NCI-H748 (cell line): ENCODE measurements at regions not wholly inside any gene's neighbourhood (a gene's known extent, or its start where the extent isn't known, plus 50 kb on each side); places are given as distances from the start of the nearest gene placed in this dataset.

Source experiments
- DNase-seq: peaks from one replicate; lab custom pipeline; 2025; ENCODE audit not compliant: unreplicated experiment; lab: John Stamatoyannopoulos, UW

DNA sequence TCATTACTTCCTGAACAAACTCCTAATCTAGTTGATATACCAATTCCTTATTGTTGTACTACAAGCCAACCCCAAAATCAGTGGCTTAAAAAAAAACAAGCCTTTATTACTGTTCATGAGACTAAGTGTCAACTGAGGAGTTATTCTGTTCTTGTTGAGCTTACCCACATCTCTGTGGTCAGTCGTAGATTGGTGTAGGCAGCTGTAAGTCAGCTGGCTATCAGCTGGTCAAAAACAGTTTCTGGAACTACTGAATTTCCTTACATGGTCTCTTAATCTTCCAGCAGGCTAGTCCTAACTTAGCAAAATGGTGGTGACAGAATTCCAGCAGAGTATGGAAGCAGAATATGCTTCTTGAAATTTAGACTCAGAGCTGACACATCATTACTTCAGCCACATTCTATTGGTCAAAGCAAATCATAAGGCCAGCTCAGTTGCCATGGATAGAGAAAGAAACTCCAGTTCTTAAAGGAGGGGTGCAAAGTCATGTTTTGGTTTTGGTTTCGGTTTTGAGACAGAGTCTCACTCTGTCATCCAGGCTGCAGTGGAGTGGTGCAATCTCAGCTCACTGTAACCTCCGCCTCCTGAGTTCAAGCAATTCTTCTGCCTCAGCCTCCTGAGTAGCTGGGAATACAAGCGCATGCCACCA lies 386.1 kb upstream of the MPDZ start:
- DNase-seq, result no peak

GRCh38 chr9:13661014-13661413 lies 381.5 kb upstream of the MPDZ start:
- no peak for DNase-seq

DNA sequence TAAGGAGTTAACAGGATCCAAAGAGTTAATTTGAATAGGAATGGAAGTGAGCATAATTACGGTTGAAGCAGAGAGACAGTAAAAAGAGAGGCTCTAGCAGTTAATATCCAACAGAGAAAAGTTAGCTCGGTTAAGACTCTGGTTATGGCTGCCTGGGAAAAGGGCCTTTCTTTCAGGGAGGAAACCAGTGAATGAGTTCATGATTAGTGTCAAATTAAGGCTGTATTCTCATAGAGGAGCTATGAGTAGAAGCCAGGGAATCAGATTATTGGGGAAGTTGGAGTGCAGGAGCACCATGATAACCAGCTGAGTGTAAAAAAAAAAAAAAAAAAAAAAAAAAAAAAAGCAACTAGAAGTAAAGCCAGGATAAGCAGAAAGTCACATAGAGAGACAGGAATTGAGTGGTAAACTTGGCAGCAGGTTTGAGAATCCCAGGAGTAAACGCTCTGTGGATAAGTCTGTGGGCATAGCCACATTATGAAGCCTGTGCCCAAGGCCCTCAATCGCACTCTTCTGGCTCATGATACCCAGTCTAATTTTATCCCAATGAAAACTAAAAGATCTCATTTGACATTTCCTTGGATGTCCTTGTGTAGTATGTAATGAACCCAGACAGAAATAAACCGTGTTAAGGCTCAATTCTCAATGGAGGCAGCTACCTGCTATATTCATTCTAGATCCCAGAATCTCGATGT lies 372.6 kb upstream of the MPDZ start:
- DNase-seq, result no peak

- DNase-seq, result no peak
Measured at GRCh38 chr9:13651526-13651925, 372.0 kb upstream of the MPDZ start.

DNA sequence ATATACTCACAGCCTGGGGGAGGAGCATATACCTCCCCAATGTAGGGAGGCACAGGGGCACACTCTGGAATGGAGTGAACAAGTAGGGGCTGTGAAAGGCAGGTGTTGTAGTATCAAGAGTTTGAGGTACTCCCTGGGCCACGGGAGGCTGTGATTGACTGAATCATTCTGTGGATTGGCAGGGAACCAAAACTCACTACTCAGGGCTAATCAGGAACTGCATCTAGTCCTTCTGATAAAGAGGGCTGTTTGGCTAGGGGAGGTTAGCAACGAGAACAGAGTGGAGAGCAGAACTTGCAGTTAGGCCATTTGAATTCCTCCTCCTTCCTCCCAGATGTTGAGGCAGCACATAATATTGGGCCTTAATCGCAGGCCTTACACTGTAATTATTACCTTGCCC lies 369.2 kb upstream of the MPDZ start:
- DNase-seq, result peak; percentile 61

- DNase-seq, result no peak
Measured at GRCh38 chr9:13648068-13648467, 368.6 kb upstream of the MPDZ start.

GRCh38 chr9:13646500-13647021 lies 367.1 kb upstream of the MPDZ start:
- DNase-seq, result no peak

DNA sequence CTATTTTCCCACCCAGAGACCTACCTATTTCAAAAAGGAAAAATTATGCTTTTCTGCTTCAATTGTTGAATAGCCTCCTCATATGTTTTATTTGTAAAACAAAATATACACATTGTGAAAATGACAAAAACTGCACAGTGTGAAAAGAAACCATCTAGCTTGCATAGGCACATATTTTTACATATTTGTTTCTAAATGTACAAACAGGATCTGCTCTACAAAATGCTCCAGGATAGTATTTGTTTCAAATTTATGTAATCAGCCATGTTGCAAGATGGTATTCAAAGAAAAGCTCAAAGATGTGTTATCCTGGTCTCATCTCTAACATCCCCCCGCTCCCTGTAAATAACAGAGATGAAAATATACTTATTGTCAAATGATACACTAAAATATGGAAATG lies 366.1 kb upstream of the MPDZ start:
- no peak for DNase-seq

DNA sequence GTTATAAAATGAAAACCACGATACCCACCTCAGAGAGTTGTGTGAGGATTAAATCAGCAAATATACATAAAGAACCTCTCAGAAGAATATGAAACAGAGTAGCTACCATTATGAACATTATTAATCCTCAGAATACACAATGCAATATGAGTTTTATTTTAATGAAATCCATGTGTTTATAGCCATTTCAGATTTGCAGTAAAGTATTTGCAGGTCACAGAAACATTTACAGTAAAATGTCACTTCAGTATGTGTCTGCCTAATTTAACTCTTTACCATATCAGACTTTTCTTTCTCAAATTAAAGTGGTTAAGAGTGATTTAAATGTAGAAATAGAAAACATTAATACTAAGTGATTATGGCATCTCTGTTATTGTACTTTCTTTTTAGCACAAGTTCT lies 365.2 kb upstream of the MPDZ start:
- no peak for DNase-seq

GRCh38 chr9:13642646-13643045 lies 363.2 kb upstream of the MPDZ start:
- DNase-seq, result no peak

DNA sequence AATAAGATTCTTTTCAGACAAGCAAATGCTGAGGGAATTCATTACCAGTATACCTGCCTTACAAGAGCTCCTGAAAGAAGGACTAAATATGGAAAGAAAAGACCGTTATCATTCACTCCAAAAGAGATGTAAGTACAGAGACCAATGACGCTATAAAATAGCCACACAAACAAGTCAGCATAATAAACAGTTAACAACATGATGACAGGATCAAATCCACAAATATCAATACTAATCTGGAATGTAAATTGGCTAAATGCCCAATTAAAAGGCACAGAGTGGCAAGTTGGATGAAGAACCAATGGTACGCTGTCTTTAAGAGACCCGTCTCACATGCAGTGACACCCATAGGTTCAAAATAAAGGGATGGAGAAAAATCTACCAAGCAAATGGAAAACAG lies 349.6 kb upstream of the MPDZ start:
- DNase-seq, result no peak

DNA sequence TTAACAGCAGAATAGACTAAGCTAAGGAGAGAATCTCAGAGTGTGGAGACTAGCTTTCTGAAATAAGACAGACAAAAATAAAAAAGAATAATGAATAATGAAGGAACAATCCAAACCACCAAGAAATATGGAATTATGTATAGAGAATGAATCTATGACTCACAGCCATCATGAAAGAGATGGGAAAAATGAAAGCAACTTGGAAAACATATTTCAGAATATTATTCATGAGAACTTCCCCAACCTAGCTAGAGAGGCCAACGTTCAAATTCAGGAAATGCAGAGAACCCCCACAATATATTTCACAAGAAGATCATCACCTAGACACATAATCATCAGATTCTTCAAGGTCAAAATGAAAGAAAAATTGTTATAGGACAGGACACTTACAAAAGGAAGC lies 349.0 kb upstream of the MPDZ start:
- DNase-seq, result no peak

- no peak for DNase-seq
Measured at GRCh38 chr9:13627502-13627901, 348.0 kb upstream of the MPDZ start.

DNA sequence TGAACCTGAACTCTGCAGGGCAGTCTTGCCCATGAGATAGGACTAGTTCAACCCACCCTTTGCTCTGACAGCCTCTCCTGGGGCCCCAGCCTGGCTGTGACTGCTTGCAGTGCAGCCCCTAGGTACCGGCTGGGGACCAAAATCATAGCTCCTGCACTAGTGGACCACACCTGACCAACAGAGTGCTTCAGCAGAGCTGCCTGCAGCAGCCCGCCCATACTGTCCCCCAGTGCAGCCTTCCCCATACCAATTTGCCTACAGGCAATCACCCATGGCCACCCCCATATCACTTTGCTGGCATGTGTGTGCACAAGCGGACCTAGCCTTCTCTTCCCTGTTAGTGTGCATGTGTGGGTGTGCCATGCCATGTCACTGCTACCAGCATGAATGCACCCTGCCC lies 347.6 kb upstream of the MPDZ start:
- DNase-seq, result no peak

DNA sequence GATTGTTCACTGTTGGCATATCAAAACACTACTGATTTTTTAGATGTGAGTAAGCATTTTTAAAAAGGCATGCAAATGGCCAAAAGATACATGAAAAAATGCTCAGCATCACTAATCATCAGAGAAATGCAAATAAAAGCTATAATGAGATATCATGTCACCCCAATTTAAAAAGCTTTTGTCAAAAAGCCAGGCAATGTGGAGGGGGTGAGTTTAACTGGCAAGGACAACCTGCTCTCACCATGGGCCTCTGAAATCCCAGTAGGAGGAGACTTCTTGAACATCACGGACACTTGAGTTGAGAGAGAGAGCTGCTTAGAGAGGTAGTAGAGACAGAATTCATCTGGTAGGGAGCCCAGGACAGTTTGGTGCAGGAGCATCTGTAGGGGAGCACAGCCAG lies 347.1 kb upstream of the MPDZ start:
- DNase-seq, result no peak

GRCh38 chr9:13621872-13622564 lies 342.5 kb upstream of the MPDZ start:
- DNase-seq, result peak; percentile 20

GRCh38 chr9:13616491-13617035 lies 337.1 kb upstream of the MPDZ start:
- no peak for DNase-seq

- DNase-seq, result no peak
Measured at GRCh38 chr9:13615660-13616490, 336.4 kb upstream of the MPDZ start.

DNA sequence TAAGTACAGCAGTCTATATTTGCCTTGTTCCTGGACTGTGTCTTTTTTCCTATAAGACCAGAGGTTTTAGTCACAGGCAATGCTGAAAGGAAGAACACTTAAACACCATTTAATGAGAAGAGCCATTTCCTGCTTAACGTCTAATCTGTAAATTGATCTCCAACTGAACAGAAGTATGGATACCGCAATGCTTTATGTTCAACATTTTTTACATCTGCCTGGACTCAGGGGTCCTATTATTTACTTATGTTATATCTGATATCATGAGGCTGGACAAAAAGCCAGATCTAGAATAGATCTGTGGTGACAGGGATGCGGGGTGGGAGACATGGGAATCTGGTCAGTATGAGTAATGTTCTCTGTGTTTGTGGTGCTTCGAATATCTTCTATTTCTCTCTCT lies 334.6 kb upstream of the MPDZ start:
- peak; percentile 37 for DNase-seq

GRCh38 chr9:13613296-13613695 lies 333.8 kb upstream of the MPDZ start:
- no peak for DNase-seq

- no peak for DNase-seq
Measured at GRCh38 chr9:13608451-13608850, 329.0 kb upstream of the MPDZ start.
